ENCODE measurements at regions not wholly inside any gene's neighbourhood (a gene's known extent, or its start where the extent isn't known, plus 50 kb on each side); places are given as distances from the start of the nearest gene placed in this dataset.

GRCh38 chr2:62447411-62447810 is 58.6 kb downstream of the TMEM17 start:
- H3K27me3 ChIP-seq (ENCODE audit: control insufficient read depth, insufficient read depth, low read length) = no peaks in the 10 kb centered on the region
- no peak for TF ChIP-seq CTCF (IDR thresholded peaks at IDR 0.05; ENCODE audit: insufficient read depth, low read length, poor library complexity, severe bottlenecking)
- no peaks in the 10 kb centered on the region for H3K36me3 ChIP-seq (ENCODE audit: control insufficient read depth, insufficient read depth, low read length)
- H3K4me3 ChIP-seq (ENCODE audit: low read depth, low read length) = no peak overlapping the region
- no peak for DNase-seq (ENCODE audit: low read depth)

GRCh38 chr2:62446491-62446890 is 59.5 kb downstream of the TMEM17 start:
- no peaks in the 10 kb centered on the region for H3K27me3 ChIP-seq (ENCODE audit: control insufficient read depth, insufficient read depth, low read length)
- DNase-seq (ENCODE audit: low read depth) = no peak
- H3K36me3 ChIP-seq (ENCODE audit: control insufficient read depth, insufficient read depth, low read length) = no peaks in the 10 kb centered on the region
- H3K4me3 ChIP-seq (ENCODE audit: low read depth, low read length) = no peak overlapping the region
- TF ChIP-seq CTCF (IDR thresholded peaks at IDR 0.05; ENCODE audit: insufficient read depth, low read length, poor library complexity, severe bottlenecking) = no peak

DNA sequence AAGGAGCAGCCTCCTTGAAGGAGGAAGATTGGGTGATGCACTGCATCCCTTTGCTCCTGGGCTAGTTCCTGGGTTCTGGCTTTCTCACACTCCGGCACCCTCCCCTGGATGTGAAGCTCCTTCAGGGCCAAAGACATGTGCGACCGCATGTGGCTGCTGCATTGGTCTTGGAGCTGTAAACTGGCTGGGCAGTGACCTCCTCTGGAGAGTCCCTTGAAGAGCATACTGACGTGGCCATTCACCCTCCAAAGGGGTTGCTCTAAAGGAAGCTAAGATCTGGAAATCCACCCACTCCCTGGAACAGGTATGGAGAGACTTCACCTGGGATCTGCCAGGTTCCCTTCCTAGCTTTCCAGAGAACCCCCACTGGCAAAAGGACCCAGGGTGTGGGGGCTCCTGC is 62.1 kb downstream of the TMEM17 start:
- Histone ChIP-seq H3K4me3 (ENCODE audit: low read depth, low read length) (no peak overlapping the region), H3K27me3 (ENCODE audit: control insufficient read depth, insufficient read depth, low read length) (no peaks in the 10 kb centered on the region), H3K36me3 (ENCODE audit: control insufficient read depth, insufficient read depth, low read length) (no peaks in the 10 kb centered on the region)
- no peak for TF ChIP-seq CTCF (IDR thresholded peaks at IDR 0.05; ENCODE audit: insufficient read depth, low read length, poor library complexity, severe bottlenecking)
- no peak for DNase-seq (ENCODE audit: low read depth)

- TF ChIP-seq CTCF (IDR thresholded peaks at IDR 0.05; ENCODE audit: insufficient read depth, low read length, poor library complexity, severe bottlenecking) = no peak
- no peak for DNase-seq (ENCODE audit: low read depth)
- no peak overlapping the region for H3K4me3 ChIP-seq (ENCODE audit: low read depth, low read length)
- no peaks in the 10 kb centered on the region for H3K27me3 ChIP-seq (ENCODE audit: control insufficient read depth, insufficient read depth, low read length)
- no peaks in the 10 kb centered on the region for H3K36me3 ChIP-seq (ENCODE audit: control insufficient read depth, insufficient read depth, low read length)
Observed at GRCh38 chr2:62443471-62443870, 62.5 kb downstream of the TMEM17 start.

DNA sequence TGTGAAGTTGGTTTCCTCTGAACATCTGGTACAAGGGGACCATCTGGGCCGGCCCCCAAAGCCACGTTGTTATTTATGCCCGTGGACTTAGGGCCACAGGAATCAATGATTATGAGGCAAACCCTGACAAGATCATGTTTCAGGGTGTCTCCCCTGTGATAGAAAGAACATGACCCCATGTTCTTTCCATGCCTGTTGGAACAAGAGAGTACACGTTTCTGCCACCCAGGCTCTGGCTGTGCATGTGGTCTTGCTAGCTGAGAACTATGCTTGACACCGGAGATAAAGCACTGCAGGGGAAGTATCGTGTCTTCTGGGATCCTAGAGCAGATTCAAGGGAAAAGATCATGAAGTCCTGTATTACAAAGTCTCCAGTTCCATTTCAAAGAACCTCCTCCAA is 64.2 kb downstream of the TMEM17 start:
- Histone ChIP-seq H3K4me3 (ENCODE audit: low read depth, low read length) (no peak overlapping the region), H3K27me3 (ENCODE audit: control insufficient read depth, insufficient read depth, low read length) (no peaks in the 10 kb centered on the region), H3K36me3 (ENCODE audit: control insufficient read depth, insufficient read depth, low read length) (no peaks in the 10 kb centered on the region)
- DNase-seq (ENCODE audit: low read depth) = no peak
- no peak for TF ChIP-seq CTCF (IDR thresholded peaks at IDR 0.05; ENCODE audit: insufficient read depth, low read length, poor library complexity, severe bottlenecking)

DNA sequence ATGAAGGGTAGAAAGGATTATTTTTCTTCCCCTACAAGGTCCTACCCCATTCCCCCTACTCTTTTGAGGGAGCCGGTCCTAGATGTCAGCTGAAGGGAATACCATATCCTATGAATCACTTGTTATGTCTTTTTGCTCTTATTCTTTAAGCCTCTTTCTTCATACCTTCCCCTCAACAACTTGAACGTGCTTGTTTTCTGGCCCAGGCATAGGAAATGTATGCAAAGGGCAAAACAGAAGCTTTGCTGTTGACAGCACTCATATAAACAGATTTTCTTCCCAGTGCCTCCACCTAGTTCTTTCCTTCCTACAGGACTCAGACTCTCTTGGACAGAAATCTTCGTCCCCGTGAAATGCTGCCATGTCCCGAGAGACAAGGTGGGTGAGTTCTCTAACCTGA is 64.6 kb downstream of the TMEM17 start:
- TF ChIP-seq CTCF (IDR thresholded peaks at IDR 0.05; ENCODE audit: insufficient read depth, low read length, poor library complexity, severe bottlenecking) = no peak
- Histone ChIP-seq H3K4me3 (ENCODE audit: low read depth, low read length) (no peak overlapping the region), H3K36me3 (ENCODE audit: control insufficient read depth, insufficient read depth, low read length) (no peaks in the 10 kb centered on the region), H3K27me3 (ENCODE audit: control insufficient read depth, insufficient read depth, low read length) (no peaks in the 10 kb centered on the region)
- DNase-seq (ENCODE audit: low read depth) = no peak

All from kidney epithelial cell (primary cell).